NB4 (cell line): ENCODE measurements at regions not wholly inside any gene's neighbourhood (a gene's known extent, or its start where the extent isn't known, plus 50 kb on each side); places are given as distances from the start of the nearest gene placed in this dataset.

Source experiments
- MYC ChIP-seq: IDR thresholded peaks from 2 replicates; pipeline ENCODE4 v1.6.1; 2011; ENCODE audit warnings: low read depth, low read length
- POLR2A ChIP-seq: IDR thresholded peaks from 2 replicates; pipeline ENCODE4 v1.6.1; 2011; ENCODE audit warnings: mild to moderate bottlenecking; ENCODE audit not compliant: insufficient read length; ENCODE audit errors: extremely low read depth
- TF ChIP-seq, protein P1 (sequence below): IDR thresholded peaks from one replicate; pipeline ENCODE4 v1.5.1; 2012; ENCODE audit warnings: low read depth, low read length
- TF ChIP-seq, protein P2 (sequence below): IDR thresholded peaks from 2 replicates; pipeline ENCODE4 v1.6.1; 2011; ENCODE audit warnings: low read depth, low read length

DNA sequence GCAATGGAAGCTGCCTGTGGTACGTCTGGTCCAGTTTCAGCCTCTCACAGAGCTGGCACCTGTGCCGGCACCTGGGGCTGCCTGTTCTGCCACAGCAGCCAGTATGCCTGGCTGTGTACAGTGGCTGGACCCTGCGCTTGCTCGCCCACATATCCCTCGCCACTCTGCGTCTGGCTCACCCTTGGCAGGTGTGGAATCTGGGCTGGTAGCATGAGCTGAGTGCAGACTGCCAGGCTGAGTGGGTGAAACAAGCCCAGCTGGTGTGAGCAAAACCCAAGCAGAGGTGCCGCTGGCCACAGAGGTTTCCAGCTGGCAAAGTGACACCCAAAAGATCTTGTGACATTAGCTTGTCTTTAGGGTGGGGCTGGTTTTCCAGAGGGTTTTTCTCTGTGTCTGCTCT is 80.7 kb downstream of the ING1 start:
- TF ChIP-seq, protein P1, sequence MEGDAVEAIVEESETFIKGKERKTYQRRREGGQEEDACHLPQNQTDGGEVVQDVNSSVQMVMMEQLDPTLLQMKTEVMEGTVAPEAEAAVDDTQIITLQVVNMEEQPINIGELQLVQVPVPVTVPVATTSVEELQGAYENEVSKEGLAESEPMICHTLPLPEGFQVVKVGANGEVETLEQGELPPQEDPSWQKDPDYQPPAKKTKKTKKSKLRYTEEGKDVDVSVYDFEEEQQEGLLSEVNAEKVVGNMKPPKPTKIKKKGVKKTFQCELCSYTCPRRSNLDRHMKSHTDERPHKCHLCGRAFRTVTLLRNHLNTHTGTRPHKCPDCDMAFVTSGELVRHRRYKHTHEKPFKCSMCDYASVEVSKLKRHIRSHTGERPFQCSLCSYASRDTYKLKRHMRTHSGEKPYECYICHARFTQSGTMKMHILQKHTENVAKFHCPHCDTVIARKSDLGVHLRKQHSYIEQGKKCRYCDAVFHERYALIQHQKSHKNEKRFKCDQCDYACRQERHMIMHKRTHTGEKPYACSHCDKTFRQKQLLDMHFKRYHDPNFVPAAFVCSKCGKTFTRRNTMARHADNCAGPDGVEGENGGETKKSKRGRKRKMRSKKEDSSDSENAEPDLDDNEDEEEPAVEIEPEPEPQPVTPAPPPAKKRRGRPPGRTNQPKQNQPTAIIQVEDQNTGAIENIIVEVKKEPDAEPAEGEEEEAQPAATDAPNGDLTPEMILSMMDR: no peak
- TF ChIP-seq POLR2A (no peak), MYC (no peak)
- TF ChIP-seq, protein P2, sequence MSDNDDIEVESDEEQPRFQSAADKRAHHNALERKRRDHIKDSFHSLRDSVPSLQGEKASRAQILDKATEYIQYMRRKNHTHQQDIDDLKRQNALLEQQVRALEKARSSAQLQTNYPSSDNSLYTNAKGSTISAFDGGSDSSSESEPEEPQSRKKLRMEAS: no peak
